Mesenchymal stem cell (in vitro differentiated cells and primary cell): ENCODE measurements at regions not wholly inside any gene's neighbourhood (a gene's known extent, or its start where the extent isn't known, plus 50 kb on each side); places are given as distances from the start of the nearest gene placed in this dataset.
A peak's percentile ranks its signal among the peaks of the same experiment; 100 is the strongest.

Source experiments
- DNase-seq: peaks from one replicate; pipeline ENCODE4 v3.0.0-alpha.2; 2013
- H2AFZ ChIP-seq: one replicate; pipeline ENCODE4 v1.6.1; 2013; ENCODE audit warnings: low read depth, mild to moderate bottlenecking, control low read depth, inconsistent platforms, low read length, moderate library complexity
- H2AK5ac ChIP-seq: 2 replicates; pipeline ENCODE4 v1.6.1; 2013; ENCODE audit warnings: low read length, moderate library complexity, mild to moderate bottlenecking, inconsistent platforms; ENCODE audit not compliant: severe bottlenecking
- H2BK120ac ChIP-seq: one replicate; pipeline ENCODE4 v1.6.1; 2013; ENCODE audit warnings: low read depth, mild to moderate bottlenecking, inconsistent platforms, low read length, moderate library complexity
- H2BK12ac ChIP-seq, 2 experiments: one replicate each; pipeline ENCODE4 v1.6.1; 2013; ENCODE audit warnings: inconsistent platforms in 2 of 2, low read length in 2 of 2, mild to moderate bottlenecking in 2 of 2, moderate library complexity in 2 of 2, control low read depth in 1 of 2
- H2BK15ac ChIP-seq: one replicate; pipeline ENCODE4 v1.6.1; 2013; ENCODE audit warnings: mild to moderate bottlenecking, low read depth, inconsistent platforms; ENCODE audit not compliant: poor library complexity, severe bottlenecking
- H2BK5ac ChIP-seq: 2 replicates; pipeline ENCODE4 v1.6.1; 2013; ENCODE audit warnings: low read depth, mild to moderate bottlenecking, low read length, control low read depth, inconsistent platforms; ENCODE audit not compliant: poor library complexity, severe bottlenecking
- H3K14ac ChIP-seq, 2 experiments: one replicate each; pipeline ENCODE4 v1.6.1; 2013; ENCODE audit warnings: inconsistent platforms in 2 of 2, low read length in 2 of 2, control low read depth in 1 of 2, mild to moderate bottlenecking in 1 of 2, moderate library complexity in 1 of 2
- H3K18ac ChIP-seq, 2 experiments: one replicate each; pipeline ENCODE4 v1.6.1; 2013; ENCODE audit warnings: inconsistent platforms in 2 of 2, low read length in 2 of 2, control low read depth in 1 of 2, low read depth in 1 of 2, mild to moderate bottlenecking in 1 of 2
- H3K23ac ChIP-seq, 2 experiments: one replicate each; pipeline ENCODE4 v1.6.1; 2013; ENCODE audit warnings: inconsistent platforms in 2 of 2, low read length in 2 of 2, mild to moderate bottlenecking in 2 of 2, moderate library complexity in 2 of 2, control low read depth in 1 of 2
- H3K27ac ChIP-seq: 2 replicates; pipeline ENCODE4 v1.5.1; 2013; ENCODE audit warnings: mild to moderate bottlenecking, moderate library complexity, low read length, control low read depth, inconsistent platforms; ENCODE audit not compliant: poor library complexity, severe bottlenecking
- H3K27me3 ChIP-seq, 2 experiments: 2 replicates each; pipeline versions ENCODE4 v1.6.1 to v1.7.0; 2013; ENCODE audit warnings: low read length in 2 of 2, mild to moderate bottlenecking in 2 of 2, moderate library complexity in 2 of 2, control low read depth in 1 of 2, inconsistent platforms in 1 of 2; ENCODE audit not compliant: control insufficient read depth in 1 of 2, insufficient read depth in 1 of 2
- H3K36me3 ChIP-seq, 2 experiments: 2 replicates each; pipeline versions ENCODE4 v1.6.1 to v1.7.0; 2013; ENCODE audit warnings: low read length in 2 of 2, control low read depth in 1 of 2, inconsistent platforms in 1 of 2, low read depth in 1 of 2, mild to moderate bottlenecking in 1 of 2; ENCODE audit not compliant: insufficient read depth in 2 of 2, control insufficient read depth in 1 of 2
- H3K4ac ChIP-seq, 2 experiments: one replicate each; pipeline ENCODE4 v1.6.1; 2013; ENCODE audit warnings: inconsistent platforms in 2 of 2, low read length in 2 of 2, mild to moderate bottlenecking in 2 of 2, moderate library complexity in 2 of 2, control low read depth in 1 of 2, low read depth in 1 of 2
- H3K4me1 ChIP-seq: 2 replicates; pipeline ENCODE4 v1.6.1; 2013; ENCODE audit warnings: low read depth, low read length, control low read depth; ENCODE audit not compliant: control insufficient read depth, insufficient read depth
- H3K4me2 ChIP-seq: 2 replicates; pipeline ENCODE4 v1.6.1; 2013; ENCODE audit warnings: low read length, mild to moderate bottlenecking, inconsistent platforms; ENCODE audit not compliant: poor library complexity, severe bottlenecking
- H3K4me3 ChIP-seq, 2 experiments: 2 replicates each; pipeline versions ENCODE4 v1.5.1 to v1.7.0; 2013; ENCODE audit warnings: low read length in 2 of 2, mild to moderate bottlenecking in 2 of 2, control low read depth in 1 of 2, low read depth in 1 of 2; ENCODE audit not compliant: insufficient read depth in 1 of 2
- H3K79me1 ChIP-seq: replicated peaks from 2 replicates; pipeline ENCODE4 v1.6.1; 2013; ENCODE audit warnings: mild to moderate bottlenecking, control low read depth, low read length, inconsistent platforms; ENCODE audit not compliant: poor library complexity, severe bottlenecking
- H3K9ac ChIP-seq: 2 replicates; pipeline ENCODE4 v1.7.0; 2013; ENCODE audit warnings: mild to moderate bottlenecking, low read length, moderate library complexity
- H3K9me3 ChIP-seq: 2 replicates; pipeline ENCODE4 v1.7.0; 2013; ENCODE audit warnings: mild to moderate bottlenecking, low read length; ENCODE audit not compliant: control insufficient read depth
- H4K8ac ChIP-seq: one replicate; pipeline ENCODE4 v1.6.1; 2013; ENCODE audit warnings: inconsistent platforms, mild to moderate bottlenecking, low read length, moderate library complexity
- H4K91ac ChIP-seq: one replicate; pipeline ENCODE4 v1.6.1; 2013; ENCODE audit warnings: mild to moderate bottlenecking, low read length, inconsistent platforms
- WGBS: methylation state at CpG from one replicate; pipeline ENCODE4 v1.1.7; 2013; ENCODE audit warnings: mixed read lengths; 5-methylcytosine and 5-hydroxymethylcytosine counted together

DNA sequence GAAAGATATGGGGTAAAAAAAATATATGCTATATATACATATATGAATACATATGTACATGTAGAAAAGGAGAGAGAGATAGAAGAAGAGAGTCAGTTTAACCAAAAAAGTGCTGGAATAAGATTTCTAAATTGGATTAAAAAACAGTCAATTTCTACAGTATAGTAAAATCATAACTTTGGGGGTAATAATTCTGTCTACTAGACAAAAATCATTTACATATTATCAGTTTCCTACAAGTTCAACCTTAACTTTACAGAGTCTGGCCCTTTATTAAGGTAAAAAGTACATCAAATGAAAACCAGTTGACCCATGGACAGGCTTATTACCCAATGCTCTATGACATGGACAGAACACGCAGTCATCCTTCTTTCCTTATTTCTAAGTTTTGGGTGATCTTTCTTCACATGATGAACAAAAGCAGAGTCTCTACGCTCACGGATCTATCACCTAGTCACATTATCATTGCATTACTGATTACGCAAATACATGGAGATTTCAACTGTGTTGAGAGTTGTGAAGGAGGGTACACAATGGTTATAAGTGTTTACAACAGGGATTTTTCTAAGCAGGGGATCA, 63.9 kb upstream of the SMIM36 start:
- Histone ChIP-seq H3K79me1 (no peaks in the 10 kb centered on the region), H2BK15ac (no peak overlapping the region), H3K9me3 (no peaks in the 10 kb centered on the region), H3K18ac (peak overlapping the region in 1 of 2 experiments; percentile 70), H2AFZ (no peak overlapping the region), H3K27ac (no peak overlapping the region), H2BK120ac (no peak overlapping the region), H3K14ac (no peak overlapping the region), H3K23ac (no peak overlapping the region), H2BK12ac (no peak overlapping the region), H4K91ac (no peak overlapping the region), H2AK5ac (no peak overlapping the region), H3K4ac (no peak overlapping the region), H3K4me3 (no peak overlapping the region), H2BK5ac (no peak overlapping the region), H4K8ac (no peak overlapping the region), H3K36me3 (no peaks in the 10 kb centered on the region), H3K4me2 (no peak overlapping the region), H3K9ac (peak overlapping the region; percentile 91), H3K4me1 (no peaks in the 10 kb centered on the region), H3K27me3 (no peaks in the 10 kb centered on the region)
- 100% methylated on average over 4 of the region's 4 CpGs for WGBS
- DNase-seq: no peak

- Histone ChIP-seq H2AFZ (no peak overlapping the region), H4K8ac (no peak overlapping the region), H3K4me2 (no peak overlapping the region), H2BK5ac (no peak overlapping the region), H2BK120ac (no peak overlapping the region), H3K27ac (no peak overlapping the region), H3K4ac (no peak overlapping the region), H3K14ac (no peak overlapping the region), H3K36me3 (no peaks in the 10 kb centered on the region), H4K91ac (no peak overlapping the region), H3K23ac (no peak overlapping the region), H2BK12ac (no peak overlapping the region), H3K9ac (no peak overlapping the region), H3K18ac (no peak overlapping the region), H3K9me3 (no peaks in the 10 kb centered on the region), H3K4me1 (no peaks in the 10 kb centered on the region), H3K27me3 (peaks cover 0 to 1% of the 10 kb centered on the region in 2 experiments), H3K4me3 (no peak overlapping the region), H2BK15ac (no peak overlapping the region), H3K79me1 (no peaks in the 10 kb centered on the region), H2AK5ac (no peak overlapping the region)
- 94% methylated on average over 2 of the region's 2 CpGs for WGBS
- DNase-seq: no peak
Measured at GRCh38 chr17:55572599-55572998, 61.3 kb upstream of the SMIM36 start.

DNA sequence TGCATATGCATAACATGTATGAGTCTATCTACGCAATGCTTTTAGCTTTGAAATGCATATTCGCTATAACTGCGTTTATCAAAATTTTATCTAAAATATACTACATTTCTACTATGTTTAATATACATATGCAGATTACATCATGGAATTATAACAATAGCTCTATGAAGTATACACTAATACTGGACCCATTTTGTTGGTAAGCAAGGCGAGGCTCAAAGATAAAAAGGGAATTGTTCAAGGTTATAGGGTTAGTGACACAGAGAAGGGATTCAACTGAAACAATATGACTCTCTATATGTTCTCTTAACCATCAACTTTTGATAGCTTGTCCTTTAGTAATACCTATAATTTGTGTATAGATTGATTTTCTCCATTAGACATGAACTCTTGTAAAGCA, 60.9 kb upstream of the SMIM36 start:
- H3K9ac ChIP-seq: no peak overlapping the region
- H2BK120ac ChIP-seq: no peak overlapping the region
- H3K27me3 ChIP-seq: peaks cover 0 to 5% of the 10 kb centered on the region in 2 experiments
- no peak overlapping the region for H2BK12ac ChIP-seq
- no peaks in the 10 kb centered on the region for H3K36me3 ChIP-seq
- no peaks in the 10 kb centered on the region for H3K79me1 ChIP-seq
- no peak overlapping the region for H2BK5ac ChIP-seq
- no peak overlapping the region for H2BK15ac ChIP-seq
- no peak overlapping the region for H3K14ac ChIP-seq
- H4K91ac ChIP-seq: no peak overlapping the region
- H3K23ac ChIP-seq: no peak overlapping the region
- no peak overlapping the region for H3K27ac ChIP-seq
- no peak overlapping the region for H3K4me2 ChIP-seq
- DNase-seq: no peak
- no CpG with 5 or more reads among the region's 4 CpGs for WGBS
- H2AK5ac ChIP-seq: no peak overlapping the region
- no peaks in the 10 kb centered on the region for H3K9me3 ChIP-seq
- no peaks in the 10 kb centered on the region for H3K4me1 ChIP-seq
- no peak overlapping the region for H2AFZ ChIP-seq
- H3K4me3 ChIP-seq: no peak overlapping the region
- no peak overlapping the region for H4K8ac ChIP-seq
- no peak overlapping the region for H3K4ac ChIP-seq
- no peak overlapping the region for H3K18ac ChIP-seq

DNA sequence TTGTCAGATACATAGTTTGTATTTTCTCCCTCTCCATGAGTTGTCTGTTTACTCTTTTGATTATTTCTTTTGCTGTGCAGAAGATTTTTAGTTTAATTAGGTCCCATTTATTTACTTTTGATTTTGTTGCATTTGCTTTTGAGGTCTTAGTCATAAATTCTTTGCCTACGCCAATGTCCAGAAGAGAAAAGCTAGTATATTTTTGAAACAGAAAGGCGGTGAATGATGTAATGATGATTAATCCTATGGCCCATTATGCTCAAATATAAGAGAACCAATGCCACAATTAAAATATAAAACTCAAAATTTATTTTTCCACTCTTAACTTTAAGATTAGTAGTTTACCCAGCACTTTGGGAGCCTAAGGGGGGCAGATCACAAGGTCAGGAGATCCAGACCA, 59.8 kb upstream of the SMIM36 start:
- no peak overlapping the region for H4K8ac ChIP-seq
- no peak overlapping the region for H3K14ac ChIP-seq
- no peak overlapping the region for H2BK12ac ChIP-seq
- no peak overlapping the region for H2AFZ ChIP-seq
- peaks cover 0 to 5% of the 10 kb centered on the region in 2 experiments for H3K27me3 ChIP-seq
- DNase-seq: no peak
- H3K4me1 ChIP-seq: no peaks in the 10 kb centered on the region
- no peak overlapping the region for H2BK120ac ChIP-seq
- H3K27ac ChIP-seq: no peak overlapping the region
- H3K36me3 ChIP-seq: no peaks in the 10 kb centered on the region
- no peak overlapping the region for H2BK5ac ChIP-seq
- no peak overlapping the region for H3K4ac ChIP-seq
- no peak overlapping the region for H3K23ac ChIP-seq
- no peaks in the 10 kb centered on the region for H3K9me3 ChIP-seq
- no CpG with 5 or more reads among the region's 2 CpGs for WGBS
- no peak overlapping the region for H3K9ac ChIP-seq
- H2AK5ac ChIP-seq: no peak overlapping the region
- H3K4me3 ChIP-seq: no peak overlapping the region
- no peak overlapping the region for H3K18ac ChIP-seq
- H3K4me2 ChIP-seq: no peak overlapping the region
- H3K79me1 ChIP-seq: no peaks in the 10 kb centered on the region
- H4K91ac ChIP-seq: no peak overlapping the region
- no peak overlapping the region for H2BK15ac ChIP-seq
